Urinary bladder (tissue), 3 donors: ENCODE measurements at regions not wholly inside any gene's neighbourhood (a gene's known extent, or its start where the extent isn't known, plus 50 kb on each side); places are given as distances from the start of the nearest gene placed in this dataset.
"Not testable (repeated sequence)": the region's sequence is repeated elsewhere in the genome, so short reads cannot be mapped to it uniquely, and the experiment has no call there.

Experiments
- DNase-seq: peaks from one replicate; pipeline ENCODE4 v3.0.0-alpha.2; 2015; ENCODE audit errors: extremely low spot score
- H3K27ac ChIP-seq: one replicate; pipeline ENCODE4 v1.5.1; 2013; ENCODE audit warnings: low read depth, mild to moderate bottlenecking, moderate library complexity
- H3K36me3 ChIP-seq: one replicate; pipeline ENCODE4 v1.6.1; 2013; ENCODE audit warnings: mild to moderate bottlenecking, moderate library complexity; ENCODE audit not compliant: insufficient read depth
- H3K4me1 ChIP-seq: one replicate; pipeline ENCODE4 v1.6.1; 2013; ENCODE audit warnings: mild to moderate bottlenecking, moderate library complexity; ENCODE audit not compliant: insufficient read depth
- H3K4me3 ChIP-seq: one replicate; pipeline ENCODE4 v1.5.1; 2013; ENCODE audit warnings: low read depth, low read length
- WGBS: extraction: QIAGEN DNeasy Blood & Tissue Kit; methylation state at CpG from one replicate; pipeline ENCODE4 v1.1.7; 2013; 5-methylcytosine and 5-hydroxymethylcytosine counted together
- donor health status: healthy with polysubstance abuse.
- donor health status: healthy.

DNA sequence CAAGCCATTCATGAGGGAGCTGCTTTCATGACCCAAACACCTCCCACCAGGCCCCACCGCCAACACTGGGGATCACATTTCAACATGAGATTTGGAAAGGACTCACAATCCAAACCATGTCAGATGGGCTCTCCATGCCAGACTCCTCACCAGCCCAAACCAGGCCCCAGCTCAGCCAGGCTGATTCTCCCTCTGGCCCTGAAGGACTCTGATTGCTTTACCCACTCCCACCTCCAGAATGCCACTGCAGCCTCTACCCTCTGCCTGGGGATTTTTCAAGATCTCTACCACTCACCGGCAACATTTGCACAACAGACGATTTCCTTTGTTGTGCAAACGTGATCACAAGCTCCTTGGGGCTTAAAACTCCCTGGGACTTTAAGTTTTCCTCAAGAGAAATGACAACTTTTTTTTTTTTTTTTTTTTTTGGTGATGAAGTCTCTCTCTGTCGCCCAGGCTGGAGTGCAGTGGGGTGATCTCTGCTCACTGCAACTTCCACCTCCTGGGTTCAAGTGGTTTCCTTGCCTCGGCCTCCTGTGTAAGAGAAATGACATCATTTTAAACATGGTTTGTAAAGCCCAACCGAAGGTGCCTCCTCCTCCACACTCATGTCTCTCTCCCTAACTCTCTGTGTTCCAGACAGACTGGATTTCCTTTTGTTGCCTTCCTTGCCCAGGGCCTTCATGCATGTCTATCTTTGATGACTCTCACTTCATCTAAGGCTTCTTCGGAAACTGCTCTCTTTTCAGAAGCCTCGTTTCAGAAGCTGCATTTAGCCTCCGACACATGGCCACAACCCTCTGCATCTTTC, 147.0 kb downstream of the CDH26 start:
- H3K4me3 ChIP-seq: no peak overlapping the region
- no peak for DNase-seq
- H3K36me3 ChIP-seq: no peaks in the 10 kb centered on the region
- 55% methylated on average over 10 of the region's 10 CpGs for whole genome bisulfite sequencing
- H3K4me1 ChIP-seq: no peaks in the 10 kb centered on the region
- no peak overlapping the region for H3K27ac ChIP-seq

DNA sequence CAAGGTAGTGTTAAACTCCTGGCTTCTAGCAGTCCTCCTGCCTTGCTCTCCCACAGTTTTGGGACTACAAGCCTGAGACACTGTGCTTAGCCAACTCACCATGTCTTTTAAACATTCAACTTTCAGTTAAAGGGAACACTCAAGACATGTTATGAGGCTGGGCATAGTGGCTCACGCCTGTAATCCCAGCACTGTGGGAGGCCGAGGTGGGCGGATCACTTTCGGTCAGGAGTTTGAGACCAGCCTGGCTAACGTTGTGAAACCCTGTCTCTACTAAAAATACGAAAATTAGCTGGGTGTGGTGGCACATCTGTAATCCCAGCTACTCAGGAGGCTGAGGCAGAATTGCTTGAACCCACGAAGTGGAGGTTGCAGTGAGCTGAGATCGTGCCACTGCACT, 148.0 kb downstream of the CDH26 start:
- not testable (repeated sequence) for DNase-seq, H3K4me1 ChIP-seq, H3K4me3 ChIP-seq, H3K27ac ChIP-seq, H3K36me3 ChIP-seq
- 75% methylated on average over 8 of the region's 8 CpGs for WGBS

DNA sequence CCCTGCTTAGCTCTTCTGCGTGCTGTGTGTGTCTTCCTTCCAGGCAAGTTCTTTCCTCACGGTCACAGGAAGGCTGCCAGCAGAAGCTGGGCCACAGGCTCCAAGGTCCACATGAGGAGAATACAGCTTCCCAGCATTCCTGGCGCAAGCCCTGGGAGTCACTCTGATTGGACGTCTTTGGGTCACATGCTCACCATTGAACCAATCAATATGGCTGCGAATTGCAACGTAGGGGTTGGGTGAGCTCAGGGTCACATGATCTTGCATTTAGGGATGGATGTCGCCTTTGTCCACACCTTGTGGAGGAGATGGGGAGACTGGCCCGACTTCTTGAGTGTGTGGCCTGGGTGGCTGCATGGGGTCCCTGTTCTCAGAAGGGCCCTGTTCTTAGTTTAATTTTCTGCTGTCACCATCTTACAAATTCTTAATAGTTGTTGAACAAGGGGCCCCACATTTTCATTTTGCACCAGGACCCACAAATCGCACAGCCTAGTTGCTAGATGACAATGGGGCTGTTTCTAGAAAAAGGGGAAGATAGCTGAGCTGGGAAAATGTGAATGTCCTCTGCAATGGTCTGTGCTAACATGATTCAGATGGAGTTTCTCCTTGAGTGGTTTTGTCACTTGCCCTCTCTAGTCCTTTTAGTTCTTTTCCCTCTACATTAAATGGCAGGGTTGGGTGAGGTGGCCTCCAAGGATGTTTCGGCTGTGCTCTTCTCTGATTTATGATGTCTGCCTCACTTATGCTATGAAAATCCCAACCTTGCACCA, 149.6 kb downstream of the CDH26 start:
- DNase-seq: no peak
- H3K4me1 ChIP-seq: no peaks in the 10 kb centered on the region
- WGBS: 65% methylated on average over 10 of the region's 10 CpGs
- H3K36me3 ChIP-seq: no peaks in the 10 kb centered on the region
- no peak overlapping the region for H3K27ac ChIP-seq
- no peak overlapping the region for H3K4me3 ChIP-seq

DNA sequence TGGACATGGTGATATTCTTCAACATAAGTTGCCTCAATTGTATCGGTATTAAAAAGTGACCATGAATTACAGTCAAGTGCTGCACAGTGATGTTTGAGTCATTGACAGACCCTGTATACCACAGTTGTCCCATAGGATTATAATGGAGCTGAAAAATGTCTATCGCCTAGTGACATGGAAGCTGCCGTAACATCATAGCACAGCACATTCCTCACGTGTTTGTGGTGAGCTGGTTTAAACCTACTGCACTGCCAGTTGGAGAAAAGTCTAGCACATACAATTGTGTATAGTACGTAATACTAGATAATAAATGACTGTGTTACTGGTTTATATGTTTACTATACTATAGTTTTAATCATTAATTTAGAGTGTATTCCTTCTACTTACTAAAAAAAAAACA, 150.2 kb downstream of the CDH26 start:
- DNase-seq: no peak
- 64% methylated on average over 5 of the region's 5 CpGs for WGBS
- no peaks in the 10 kb centered on the region for H3K4me1 ChIP-seq
- H3K27ac ChIP-seq: no peak overlapping the region
- H3K4me3 ChIP-seq: no peak overlapping the region
- no peaks in the 10 kb centered on the region for H3K36me3 ChIP-seq

DNA sequence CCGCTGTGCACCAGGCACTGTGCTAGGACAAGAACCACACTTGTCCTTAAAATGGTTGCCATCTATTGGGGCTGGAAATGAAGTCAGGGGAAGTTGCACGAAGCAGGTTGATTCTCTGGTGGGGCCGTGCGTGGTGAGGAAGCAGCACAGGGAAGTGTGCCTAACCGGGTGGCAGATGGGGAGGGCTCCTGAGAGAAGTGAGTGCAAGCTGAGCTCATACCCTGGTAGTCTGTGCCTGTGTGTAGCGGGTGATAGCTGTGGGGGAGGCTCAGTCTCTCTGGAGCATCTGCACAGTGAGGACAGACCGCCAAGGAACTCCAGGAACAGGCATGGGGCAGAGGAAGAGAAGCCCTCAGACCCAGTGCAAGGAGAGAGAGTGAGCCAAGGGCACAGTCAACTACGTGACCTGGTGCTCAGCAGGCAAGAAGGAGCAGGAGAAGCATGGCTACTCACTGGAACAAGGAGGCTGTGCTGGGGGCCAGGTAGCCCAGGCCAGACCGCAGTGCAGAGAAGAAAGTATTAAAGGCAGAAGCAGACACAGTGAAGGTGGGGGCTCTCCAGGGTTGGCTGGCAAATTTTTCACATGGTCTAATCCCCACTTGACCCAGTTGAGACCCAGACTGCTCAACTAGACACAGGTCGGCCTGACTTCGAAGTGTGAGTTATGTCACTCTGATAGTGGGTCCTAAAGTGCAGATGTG, 155.0 kb downstream of the CDH26 start:
- Histone ChIP-seq H3K27ac (no peak overlapping the region), H3K4me1 (no peaks in the 10 kb centered on the region), H3K36me3 (no peaks in the 10 kb centered on the region), H3K4me3 (no peak overlapping the region)
- no peak for DNase-seq
- 85% methylated on average over 11 of the region's 11 CpGs for WGBS

DNA sequence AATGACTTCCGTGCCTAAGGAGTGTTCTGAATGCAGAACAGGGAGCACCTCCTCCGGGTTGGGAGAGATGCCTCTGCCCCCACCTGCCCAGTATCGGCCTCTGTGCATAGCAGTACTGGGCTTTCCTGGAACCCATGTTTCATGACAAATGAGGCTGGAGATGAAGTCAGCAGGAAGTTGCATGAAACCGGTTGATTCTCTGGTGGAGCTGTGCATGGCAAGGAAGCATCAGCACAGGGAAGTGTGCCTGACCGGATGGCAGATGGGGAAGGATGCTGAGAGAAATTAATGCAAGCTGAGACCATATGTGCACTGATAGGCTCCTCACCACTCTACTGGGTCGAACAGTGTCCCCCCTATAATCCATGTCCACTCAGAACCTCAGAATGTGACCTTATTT, 155.5 kb downstream of the CDH26 start:
- 81% methylated on average over 6 of the region's 6 CpGs for WGBS
- H3K4me1 ChIP-seq: no peaks in the 10 kb centered on the region
- H3K36me3 ChIP-seq: no peaks in the 10 kb centered on the region
- DNase-seq: no peak
- no peak overlapping the region for H3K27ac ChIP-seq
- H3K4me3 ChIP-seq: no peak overlapping the region

DNA sequence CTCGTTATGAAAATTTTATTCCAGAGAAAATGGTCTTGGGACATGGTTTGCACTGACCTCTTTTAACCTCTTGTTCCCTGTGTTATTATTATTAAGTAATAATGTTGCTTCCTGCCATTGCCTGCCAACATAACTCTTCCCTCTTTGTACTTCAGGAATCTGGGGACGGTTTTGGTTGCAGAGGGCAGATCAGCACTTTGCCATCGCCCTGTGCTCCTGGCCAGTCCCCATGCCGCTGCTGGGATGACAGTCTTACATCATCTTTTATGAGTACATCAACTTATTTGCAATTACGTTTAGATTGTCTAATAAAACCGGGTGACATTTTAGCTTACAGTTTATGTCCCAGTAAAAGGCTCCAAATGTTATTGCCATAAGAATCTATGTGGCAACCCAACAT, 157.2 kb downstream of the CDH26 start:
- Histone ChIP-seq H3K36me3 (no peaks in the 10 kb centered on the region), H3K27ac (no peak overlapping the region), H3K4me3 (no peak overlapping the region), H3K4me1 (no peaks in the 10 kb centered on the region)
- 39% methylated on average over 6 of the region's 6 CpGs for WGBS
- DNase-seq: no peak

DNA sequence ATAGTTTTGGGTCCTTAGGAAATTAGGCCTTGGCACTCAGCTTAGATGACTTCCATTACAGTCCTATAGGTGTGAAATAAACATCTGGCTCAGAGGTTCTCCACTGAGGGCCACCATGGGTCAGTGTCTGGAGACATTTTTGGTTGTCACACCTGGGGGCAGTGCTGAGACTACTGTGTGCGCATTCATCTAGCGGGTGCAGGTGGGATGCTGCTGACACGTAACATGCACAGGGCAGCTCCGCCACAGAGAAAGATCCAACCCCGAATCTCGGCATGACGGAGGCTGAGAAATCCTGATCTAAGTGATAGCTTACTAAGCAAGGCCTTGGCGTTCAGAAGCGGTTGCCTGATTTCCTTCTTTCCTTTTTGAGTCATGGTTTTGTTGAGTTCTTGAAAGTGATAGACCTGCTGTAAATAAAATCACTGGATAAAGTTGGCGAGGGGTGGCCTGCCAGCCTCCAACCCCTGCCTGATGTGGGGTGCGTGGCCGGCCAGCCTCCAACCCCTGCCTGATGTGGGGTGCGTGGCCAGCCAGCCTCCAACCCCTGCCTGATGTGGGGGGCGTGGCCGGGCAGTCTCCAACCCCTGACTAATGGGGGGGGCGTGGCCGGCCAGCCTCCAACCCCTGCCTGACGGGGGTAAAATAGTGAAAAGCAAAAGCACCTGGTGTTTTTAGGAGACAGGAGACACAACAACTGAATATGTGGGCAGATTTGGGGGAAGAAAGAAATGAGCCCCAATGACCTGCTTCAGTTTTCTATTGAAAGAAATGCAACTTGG, 158.1 kb downstream of the CDH26 start:
- DNase-seq: no peak
- no peaks in the 10 kb centered on the region for H3K4me1 ChIP-seq
- H3K36me3 ChIP-seq: no peaks in the 10 kb centered on the region
- no peak overlapping the region for H3K4me3 ChIP-seq
- 83% methylated on average over 18 of the region's 18 CpGs for WGBS
- H3K27ac ChIP-seq: no peak overlapping the region

DNA sequence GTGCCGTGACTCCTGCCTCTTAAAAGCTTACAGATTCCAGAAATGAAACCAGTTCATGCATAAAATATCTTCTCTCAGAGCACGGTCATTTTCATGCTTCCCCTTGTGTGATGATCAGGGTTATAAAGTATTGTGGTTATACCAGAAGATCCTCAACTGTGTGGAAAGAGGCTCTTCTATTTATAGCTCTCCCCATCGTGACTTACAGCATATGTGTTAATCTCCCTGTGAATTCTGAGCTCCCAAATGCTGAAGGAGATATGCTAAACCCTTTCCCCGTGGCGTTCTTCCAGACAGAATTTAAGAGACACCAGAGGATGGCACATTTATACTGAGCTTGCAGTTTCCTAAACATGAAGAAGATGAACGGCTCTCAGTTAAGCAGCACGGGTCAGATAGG, 158.8 kb downstream of the CDH26 start:
- H3K4me1 ChIP-seq: no peaks in the 10 kb centered on the region
- 21% methylated on average over 7 of the region's 7 CpGs for WGBS
- H3K27ac ChIP-seq: no peak overlapping the region
- no peak overlapping the region for H3K4me3 ChIP-seq
- no peaks in the 10 kb centered on the region for H3K36me3 ChIP-seq
- DNase-seq: no peak

DNA sequence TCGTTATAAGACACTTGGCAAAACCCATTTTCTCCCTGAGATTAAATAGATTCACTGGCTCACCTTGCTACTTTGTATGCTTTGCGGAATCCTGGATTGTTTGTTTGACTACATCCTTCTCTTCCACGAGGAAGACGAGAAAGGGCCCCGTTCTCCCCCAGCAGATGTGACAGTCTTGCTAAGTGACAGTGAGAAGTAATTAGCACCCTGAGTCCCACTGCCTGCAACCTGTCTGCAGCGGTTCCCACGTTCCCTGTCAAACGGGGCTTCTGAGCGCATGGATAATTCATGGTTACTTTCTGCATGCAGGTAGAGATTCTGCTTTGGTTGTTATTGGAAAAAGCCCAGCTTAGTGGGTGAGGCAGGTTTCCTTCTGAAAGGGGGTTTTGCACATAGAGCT, 163.7 kb downstream of the CDH26 start:
- no peaks in the 10 kb centered on the region for H3K4me1 ChIP-seq
- no peak for DNase-seq
- WGBS: 76% methylated on average over 9 of the region's 9 CpGs

DNA sequence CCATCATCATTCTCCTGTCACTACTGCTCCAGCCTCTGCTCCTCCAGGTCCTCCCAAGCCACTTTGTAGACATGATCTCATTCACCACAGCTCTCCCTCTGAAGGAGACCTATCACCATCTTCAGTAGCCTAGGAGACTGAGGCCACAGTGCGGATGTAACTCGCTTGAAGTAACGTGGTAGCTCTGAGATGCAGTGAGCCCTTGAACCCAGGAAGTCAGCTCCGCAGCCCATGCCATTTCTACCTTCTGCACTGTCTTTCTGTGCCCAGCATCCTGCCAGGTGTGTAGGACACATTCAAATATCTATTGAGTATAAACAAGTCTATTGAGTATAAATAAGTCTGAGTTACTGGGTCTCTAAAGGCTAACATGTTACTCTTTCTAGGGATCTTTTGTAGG, 164.4 kb downstream of the CDH26 start:
- DNase-seq: no peak
- Histone ChIP-seq H3K4me3 (no peak overlapping the region), H3K4me1 (no peaks in the 10 kb centered on the region), H3K27ac (no peak overlapping the region), H3K36me3 (no peaks in the 10 kb centered on the region)
- WGBS: 89% methylated on average over 4 of the region's 4 CpGs

More for the DNA sequence above, 163.7 kb downstream of the CDH26 start:
- no peaks in the 10 kb centered on the region for H3K36me3 ChIP-seq
- H3K27ac ChIP-seq: no peak overlapping the region
- no peak overlapping the region for H3K4me3 ChIP-seq

DNA sequence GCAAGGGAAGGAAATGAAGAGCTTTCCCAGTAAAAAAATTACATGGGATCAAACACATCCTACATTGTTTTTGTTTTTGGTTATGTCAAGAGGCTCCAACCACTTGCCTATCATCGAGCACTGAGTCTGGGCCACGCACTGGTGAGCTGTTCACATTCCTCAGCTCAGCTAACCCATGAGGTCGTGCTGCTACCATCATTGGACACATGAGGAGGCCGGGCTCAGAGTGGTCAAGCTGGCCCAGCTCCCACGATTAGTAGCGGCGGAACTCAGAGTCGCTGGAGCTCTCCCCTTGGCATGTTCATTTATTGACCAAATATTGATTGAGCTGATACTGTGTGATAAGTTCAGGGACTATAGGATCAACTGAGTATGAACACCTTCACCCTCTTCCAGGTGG, 164.9 kb downstream of the CDH26 start:
- Histone ChIP-seq H3K4me3 (no peak overlapping the region), H3K36me3 (no peaks in the 10 kb centered on the region), H3K27ac (no peak overlapping the region), H3K4me1 (no peaks in the 10 kb centered on the region)
- DNase-seq: no peak
- 70% methylated on average over 8 of the region's 8 CpGs for WGBS

DNA sequence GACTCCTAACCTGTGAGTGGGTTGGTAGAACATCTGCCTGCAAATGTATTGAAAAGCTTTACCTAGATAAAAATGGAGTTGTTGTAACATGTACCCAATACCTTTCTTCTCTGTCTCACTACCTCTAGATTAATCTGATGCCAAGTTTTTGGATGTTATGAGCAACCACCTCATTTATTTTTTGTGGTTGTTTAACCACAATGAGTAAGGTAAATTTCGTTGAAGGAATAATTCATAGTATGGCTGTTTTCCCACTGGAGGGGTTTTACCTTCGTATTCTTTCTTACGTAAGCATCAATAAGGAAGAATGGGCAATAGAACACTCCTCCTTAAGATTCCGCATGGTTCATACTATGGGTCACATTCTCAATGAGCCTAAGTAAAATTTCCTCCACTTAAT, 165.4 kb downstream of the CDH26 start:
- Histone ChIP-seq H3K4me3 (no peak overlapping the region), H3K27ac (no peak overlapping the region), H3K4me1 (no peaks in the 10 kb centered on the region), H3K36me3 (no peaks in the 10 kb centered on the region)
- WGBS: 86% methylated on average over 4 of the region's 4 CpGs
- no peak for DNase-seq
